Stimulated activated CD4-positive, alpha-beta T cell treated with anti-CD3 and anti-CD28 coated beads, Interleukin-12 subunit alpha, Interleukin-12 subunit beta, amount 100 ng/mL, for 48 hours (primary cell): ENCODE measurements at regions not wholly inside any gene's neighbourhood (a gene's known extent, or its start where the extent isn't known, plus 50 kb on each side); places are given as distances from the start of the nearest gene placed in this dataset.

Experiments
- DNase-seq, 3 donors: peaks; one replicate each; pipeline ENCODE4 v3.0.0-alpha.2; 2020; ENCODE audit warnings: low read depth in 2 of 3, low spot score in 1 of 3

GRCh38 chr21:34192646-34193285 lies 119.4 kb downstream of the MRPS6 start:
- DNase-seq: no peak

DNA sequence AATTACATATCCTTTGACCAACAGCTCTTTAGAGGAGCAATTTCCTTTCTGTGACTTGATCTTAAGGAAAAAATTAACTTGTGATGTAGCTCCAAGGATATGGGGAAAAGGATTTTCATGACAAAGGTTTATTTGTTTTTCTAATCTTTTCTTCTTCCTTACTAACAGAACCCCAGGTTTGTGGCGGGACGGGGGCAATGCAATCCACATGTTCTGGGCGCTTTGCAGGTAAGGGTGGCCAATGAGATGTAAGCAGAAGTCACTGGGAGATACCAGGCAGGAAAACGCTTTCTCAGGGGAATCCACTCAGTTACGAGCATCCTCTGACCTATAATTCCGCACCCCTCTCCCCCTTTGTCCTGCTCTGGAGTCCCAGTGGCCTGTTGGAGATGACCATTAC lies 122.0 kb downstream of the MRPS6 start:
- DNase-seq: no peak

- no peak for DNase-seq
Measured at GRCh38 chr21:34196996-34197395, 123.6 kb downstream of the MRPS6 start.

GRCh38 chr21:34197561-34197960 lies 124.2 kb downstream of the MRPS6 start:
- DNase-seq: no peak

- DNase-seq: peak in 2 of 3 donors; percentile 13 to 18
Measured at GRCh38 chr21:34198231-34199120, 125.1 kb downstream of the MRPS6 start.

DNA sequence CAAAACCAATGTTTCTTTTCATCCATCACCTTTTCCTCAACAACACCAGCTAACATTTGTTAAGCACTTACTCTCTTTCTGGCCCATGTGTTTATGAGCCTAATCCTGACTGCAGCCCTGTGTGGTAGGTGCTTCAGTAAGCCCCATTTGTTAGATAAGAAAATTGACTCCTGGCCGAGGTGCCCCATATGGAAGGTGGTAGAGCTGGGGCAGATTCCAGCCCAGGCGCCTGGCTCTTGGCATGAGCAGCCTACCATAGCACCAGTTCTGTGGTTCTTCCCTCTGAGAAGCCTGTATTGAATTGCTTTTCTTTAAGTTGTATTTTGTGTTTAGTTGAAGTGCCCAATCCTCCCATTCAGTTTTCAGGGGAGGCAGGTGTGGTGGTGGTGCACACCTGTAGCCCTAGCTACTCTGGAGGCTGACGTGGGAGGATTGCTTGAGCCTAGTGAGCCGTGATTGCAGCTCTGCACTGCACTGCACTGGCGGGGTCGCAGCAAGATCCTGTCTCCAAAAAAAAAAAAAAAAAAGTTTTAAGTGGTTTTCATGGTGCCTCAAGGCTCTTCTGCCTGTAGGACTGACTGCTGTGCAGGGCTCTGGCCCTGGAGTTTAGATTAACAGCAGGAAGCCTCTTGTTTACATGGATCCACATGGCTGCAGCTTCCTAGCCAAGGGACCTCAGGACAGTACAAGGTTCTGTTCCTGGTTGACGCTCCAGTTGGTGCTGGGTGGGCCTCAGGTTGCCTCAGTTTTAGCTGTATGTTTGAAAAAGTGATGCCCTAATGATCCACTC lies 125.9 kb downstream of the MRPS6 start:
- no peak for DNase-seq

GRCh38 chr21:34200288-34200905 lies 127.0 kb downstream of the MRPS6 start:
- no peak for DNase-seq

DNA sequence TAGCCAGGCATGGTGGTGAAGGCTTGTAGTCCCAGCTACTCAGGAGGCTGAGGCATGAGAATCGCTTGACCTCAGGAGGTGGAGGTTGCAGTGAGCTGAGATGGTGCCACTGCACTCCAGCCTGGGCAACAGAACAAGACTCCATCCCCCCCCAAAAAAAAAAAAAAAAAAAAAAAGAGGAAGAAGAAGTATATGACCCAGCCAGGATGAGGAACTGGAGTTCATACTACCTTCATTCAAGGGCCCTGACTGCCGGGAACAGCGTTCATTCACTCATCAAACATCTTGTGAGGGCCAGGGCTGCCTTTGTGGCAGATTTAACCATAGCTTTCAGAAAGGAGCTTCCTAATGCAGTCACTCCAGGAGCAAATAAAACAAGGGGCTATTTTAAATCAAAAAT lies 127.6 kb downstream of the MRPS6 start:
- no peak for DNase-seq

GRCh38 chr21:34201481-34201858 lies 128.1 kb downstream of the MRPS6 start:
- no peak for DNase-seq

DNA sequence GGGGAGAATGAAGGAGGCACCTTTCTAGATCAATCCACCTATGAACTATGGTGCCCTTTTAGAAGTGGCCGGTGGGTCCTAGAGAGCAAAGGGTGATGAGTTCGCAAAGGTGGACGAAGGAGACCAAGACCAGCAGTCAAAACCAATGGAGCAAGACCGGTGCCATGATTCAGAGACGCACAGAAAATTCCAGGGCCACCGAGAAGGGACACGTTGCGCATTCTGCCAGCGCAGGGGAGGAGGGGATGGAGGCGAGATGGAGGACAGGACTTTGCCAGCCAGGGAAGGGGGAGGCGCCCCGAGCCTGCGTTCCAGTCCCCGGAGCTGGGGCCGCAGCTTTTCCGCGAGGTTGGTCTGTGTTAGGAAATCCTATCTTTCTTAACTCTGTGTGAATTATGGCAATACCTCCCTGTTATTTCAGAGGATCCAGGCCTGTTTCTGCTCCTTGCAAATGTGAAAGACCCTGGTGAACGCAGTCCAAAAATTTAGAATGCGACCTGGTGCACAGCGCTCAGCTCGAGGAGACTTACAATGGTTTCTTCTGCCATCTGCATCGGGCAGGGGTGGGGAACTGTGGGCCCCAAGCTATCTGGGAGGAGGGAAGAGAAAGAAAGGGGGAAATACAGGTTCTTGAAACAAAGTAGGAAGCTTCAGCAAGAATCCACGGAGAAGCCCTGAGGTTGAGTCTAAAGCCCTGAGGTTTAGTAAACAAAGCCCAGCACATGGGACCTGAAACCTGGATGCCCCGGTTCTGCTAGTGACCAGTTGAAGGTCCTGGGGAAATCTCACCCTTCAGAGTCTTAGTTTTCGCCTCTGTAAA lies 129.4 kb downstream of the MRPS6 start:
- no peak for DNase-seq

DNA sequence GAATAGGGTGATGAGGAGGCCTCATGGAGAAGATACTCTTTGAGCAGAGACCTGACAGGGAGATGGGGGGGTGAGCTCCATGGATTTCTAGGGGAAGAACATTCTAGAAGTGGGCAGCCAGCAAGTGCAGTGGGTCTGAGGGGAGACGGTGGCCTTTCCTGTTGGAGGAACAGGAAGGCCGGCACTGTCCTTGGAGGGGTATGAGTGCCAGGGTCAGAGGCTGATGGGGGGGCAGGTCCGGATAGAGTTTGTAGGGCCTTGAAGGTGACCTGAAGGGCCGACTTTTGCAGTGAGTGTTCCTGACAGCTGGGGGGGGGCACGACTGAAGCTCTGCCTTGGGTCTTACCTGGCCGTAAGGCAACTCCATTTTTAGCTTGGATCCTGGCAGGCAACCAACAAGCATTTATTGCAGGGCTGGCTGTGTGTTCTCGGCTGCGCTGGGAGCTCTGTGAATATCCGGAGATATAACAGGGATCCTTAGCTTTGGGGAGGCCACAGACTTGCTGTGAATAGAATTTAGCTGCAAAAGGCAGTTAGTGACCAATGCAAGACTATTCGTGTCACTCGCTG lies 130.6 kb downstream of the MRPS6 start:
- DNase-seq: no peak

DNA sequence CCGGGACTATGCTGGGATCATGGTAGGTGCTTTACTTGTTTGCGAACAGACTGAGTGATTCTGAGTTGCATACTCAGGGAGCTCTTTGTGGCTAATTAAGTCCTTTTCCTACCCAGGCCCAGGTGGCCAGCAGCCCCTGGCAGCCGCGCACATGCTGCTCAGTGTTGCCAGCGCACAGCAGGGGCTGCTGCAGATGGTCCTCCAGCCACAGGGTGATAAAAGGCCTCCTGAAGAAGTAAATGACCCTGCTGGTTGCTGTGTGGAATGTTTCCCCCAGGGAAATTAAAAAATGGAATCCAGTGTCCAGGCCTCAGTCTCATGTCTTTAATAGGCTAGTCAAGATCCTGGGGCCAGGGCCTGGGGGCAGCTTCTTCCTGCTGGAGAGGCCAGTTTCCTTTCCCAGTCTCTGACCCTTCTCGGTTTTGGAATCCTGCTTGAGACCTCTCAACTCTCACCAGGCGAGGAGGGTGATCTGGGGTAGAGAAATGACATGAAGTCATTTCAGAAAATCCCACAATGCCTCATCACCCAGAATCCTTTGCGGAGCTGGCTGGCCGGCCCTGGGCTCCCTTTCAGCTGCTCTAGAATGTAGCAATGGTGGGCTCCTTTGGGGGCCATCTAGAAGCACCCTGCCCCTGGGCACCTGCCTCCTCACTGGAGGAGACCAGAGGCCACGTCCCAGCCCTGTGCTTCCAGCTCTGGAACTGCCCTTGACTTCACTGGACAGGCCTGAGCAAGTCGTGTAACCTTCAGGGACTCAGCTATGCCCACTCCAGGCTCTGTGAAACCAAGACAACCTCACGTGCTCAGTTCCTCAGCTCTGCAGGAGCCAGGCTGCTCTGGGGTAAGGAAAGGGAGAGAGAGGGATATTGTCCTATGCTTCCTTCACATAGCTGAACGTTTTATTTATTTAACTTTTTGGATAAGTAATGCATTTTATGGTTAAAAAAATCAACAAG lies 131.4 kb downstream of the MRPS6 start:
- DNase-seq: no peak

GRCh38 chr21:34205811-34206571 lies 132.6 kb downstream of the MRPS6 start:
- DNase-seq: no peak

GRCh38 chr21:34213959-34214358 lies 140.6 kb downstream of the MRPS6 start:
- DNase-seq: no peak

DNA sequence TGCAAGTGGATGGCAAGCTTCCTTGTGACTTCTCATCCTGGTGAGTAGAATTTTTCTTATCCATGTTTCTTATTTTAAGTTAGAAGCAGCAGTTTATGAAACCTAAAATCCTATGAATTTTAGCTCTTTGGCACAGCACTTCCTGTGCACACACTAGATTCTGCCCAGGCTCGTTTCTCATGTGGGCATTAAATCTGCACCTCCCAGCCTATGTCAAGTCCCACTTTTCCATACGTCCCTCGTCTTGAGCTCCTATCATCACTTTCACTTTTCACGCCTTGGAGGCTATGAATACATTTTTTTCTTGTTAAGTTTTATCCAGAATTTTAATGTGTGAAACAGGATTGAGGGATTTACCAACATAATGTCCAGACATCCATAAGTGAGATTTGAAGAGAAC lies 142.1 kb downstream of the MRPS6 start:
- no peak for DNase-seq

- DNase-seq: no peak
Measured at GRCh38 chr21:34215911-34216717, 142.7 kb downstream of the MRPS6 start.

DNA sequence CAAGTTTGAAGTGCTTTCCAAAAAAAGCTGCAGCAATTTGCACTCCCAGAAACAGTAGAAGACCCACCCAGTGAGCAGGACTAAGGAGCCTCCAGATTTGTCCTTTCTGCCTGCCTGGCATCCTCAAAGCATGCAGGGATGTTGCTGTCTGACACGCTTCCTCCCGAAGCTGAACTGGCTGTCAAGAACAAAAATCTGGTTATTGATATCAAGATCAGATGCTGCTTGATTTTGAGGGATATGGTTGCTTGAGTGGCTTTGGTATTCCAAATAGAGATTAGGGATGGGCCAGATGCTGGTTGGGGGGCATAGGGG lies 143.3 kb downstream of the MRPS6 start:
- no peak for DNase-seq

- DNase-seq: no peak
Measured at GRCh38 chr21:34217263-34217662, 143.9 kb downstream of the MRPS6 start.
